ENCODE measurements at regions not wholly inside any gene's neighbourhood (a gene's known extent, or its start where the extent isn't known, plus 50 kb on each side); places are given as distances from the start of the nearest gene placed in this dataset.

DNA sequence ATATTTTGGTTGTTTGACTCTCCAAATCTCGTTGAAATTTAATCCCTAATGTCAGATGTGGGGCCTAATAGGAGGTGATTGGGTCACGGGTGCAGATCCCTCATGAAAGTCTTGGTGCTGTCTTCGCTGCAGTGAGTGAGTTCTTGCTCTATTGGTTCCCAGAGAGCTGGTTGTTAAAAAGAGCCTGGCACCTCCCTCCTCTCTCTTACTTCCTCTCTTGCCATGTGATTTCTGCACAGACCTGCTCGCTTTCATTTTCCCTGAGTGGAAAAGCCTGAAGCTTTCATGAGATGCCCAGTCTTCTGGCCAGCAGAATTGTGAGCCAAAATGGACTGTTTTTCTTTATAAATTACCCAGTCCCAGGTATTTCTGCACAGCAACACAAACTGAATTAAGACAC, 221.6 kb downstream of the MAT2B start (continued):
- TF ChIP-seq ZNF512B (CRISPR knock-in tag; IDR thresholded peaks at IDR 0.05; ENCODE audit: borderline replicate concordance) (no peak), RORA (CRISPR knock-in tag; IDR thresholded peaks at IDR 0.05) (no peak), ZNF232 (CRISPR knock-in tag; IDR thresholded peaks at IDR 0.05; ENCODE audit: borderline replicate concordance) (no peak), CEBPZ (IDR thresholded peaks at IDR 0.05; ENCODE audit: low read length) (no peak), SMAD3 (CRISPR knock-in tag; IDR thresholded peaks at IDR 0.05) (no peak), PAXIP1 (CRISPR knock-in tag; conservative IDR thresholded peaks at IDR 0.05) (no peak), RFX5 (IDR thresholded peaks at IDR 0.05; ENCODE audit: low read depth, low read length) (no peak)
- TF ChIP-seq, protein P1, sequence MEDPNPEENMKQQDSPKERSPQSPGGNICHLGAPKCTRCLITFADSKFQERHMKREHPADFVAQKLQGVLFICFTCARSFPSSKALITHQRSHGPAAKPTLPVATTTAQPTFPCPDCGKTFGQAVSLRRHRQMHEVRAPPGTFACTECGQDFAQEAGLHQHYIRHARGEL (CRISPR knock-in tag; IDR thresholded peaks at IDR 0.05): no peak
